ENCODE measurements at regions not wholly inside any gene's neighbourhood (a gene's known extent, or its start where the extent isn't known, plus 50 kb on each side); places are given as distances from the start of the nearest gene placed in this dataset.

DNA sequence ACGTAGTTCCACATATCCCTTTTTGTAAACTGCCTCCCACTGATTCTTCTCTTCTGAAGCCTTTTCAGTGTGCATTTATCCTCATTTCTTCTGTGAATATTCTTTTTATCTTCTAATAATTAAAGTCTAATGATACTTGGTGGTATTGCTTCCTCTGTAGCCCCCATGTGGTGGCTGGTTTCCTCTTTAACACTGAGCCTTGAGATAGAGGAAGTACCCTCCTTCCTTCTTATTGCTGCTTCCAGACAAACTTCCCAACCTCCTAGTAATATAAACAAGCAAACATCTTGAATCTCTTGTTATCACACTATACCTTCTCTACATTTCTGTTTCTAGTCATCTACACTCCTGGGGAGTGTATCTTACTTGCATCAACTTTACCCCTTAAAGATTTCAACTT is 310.5 kb upstream of the GIMD1 start:
- H3K9me3 ChIP-seq (ENCODE audit: control insufficient read depth, low read length) = no peaks in the 10 kb centered on the region
- no peak overlapping the region for H3K27ac ChIP-seq (ENCODE audit: low read depth, low read length, severe bottlenecking)
- WGBS, 2 experiments (ENCODE audit: insufficient coverage in 2 of 2) = 79% methylated on average over 1 of the region's 1 CpG; no CpG with 5 or more reads in 1 of the 2 experiments

DNA sequence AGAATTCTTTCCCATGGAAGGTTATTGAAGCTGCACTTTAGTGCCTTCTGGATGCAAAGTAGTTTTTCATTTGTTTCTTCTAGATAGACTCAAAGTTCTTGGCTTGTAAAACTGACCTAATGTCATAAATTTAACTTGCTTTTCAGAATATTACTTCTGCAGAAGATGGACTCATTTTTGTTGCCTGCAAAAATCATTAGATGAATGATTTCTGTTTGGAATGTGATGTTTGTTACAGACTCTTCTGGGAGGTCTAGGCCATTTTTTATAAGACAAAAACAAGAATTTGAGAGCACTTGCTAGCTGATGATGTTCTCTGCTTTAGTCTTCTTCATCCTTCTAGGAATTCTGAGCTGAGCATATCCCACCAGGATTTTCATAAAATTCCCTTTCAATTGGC is 308.6 kb upstream of the GIMD1 start:
- Histone ChIP-seq H3K4me3 (ENCODE audit: extremely low read depth, insufficient read depth, low read length, poor library complexity, severe bottlenecking) (no peak overlapping the region), H3K27ac (ENCODE audit: low read depth, low read length, severe bottlenecking) (no peak overlapping the region), H3K4me1 (ENCODE audit: control insufficient read depth, insufficient read depth, low read length, poor library complexity, severe bottlenecking) (no peaks in the 10 kb centered on the region), H3K36me3 (ENCODE audit: control insufficient read depth, insufficient read depth, low read length) (no peaks in the 10 kb centered on the region), H3K9me3 (ENCODE audit: control insufficient read depth, low read length) (no peaks in the 10 kb centered on the region)

More for the DNA sequence above, 310.5 kb upstream of the GIMD1 start:
- H3K4me1 ChIP-seq (ENCODE audit: control insufficient read depth, insufficient read depth, low read length, poor library complexity, severe bottlenecking) = no peaks in the 10 kb centered on the region
- H3K4me3 ChIP-seq (ENCODE audit: extremely low read depth, insufficient read depth, low read length, poor library complexity, severe bottlenecking) = no peak overlapping the region
- no peaks in the 10 kb centered on the region for H3K36me3 ChIP-seq (ENCODE audit: control insufficient read depth, insufficient read depth, low read length)

DNA sequence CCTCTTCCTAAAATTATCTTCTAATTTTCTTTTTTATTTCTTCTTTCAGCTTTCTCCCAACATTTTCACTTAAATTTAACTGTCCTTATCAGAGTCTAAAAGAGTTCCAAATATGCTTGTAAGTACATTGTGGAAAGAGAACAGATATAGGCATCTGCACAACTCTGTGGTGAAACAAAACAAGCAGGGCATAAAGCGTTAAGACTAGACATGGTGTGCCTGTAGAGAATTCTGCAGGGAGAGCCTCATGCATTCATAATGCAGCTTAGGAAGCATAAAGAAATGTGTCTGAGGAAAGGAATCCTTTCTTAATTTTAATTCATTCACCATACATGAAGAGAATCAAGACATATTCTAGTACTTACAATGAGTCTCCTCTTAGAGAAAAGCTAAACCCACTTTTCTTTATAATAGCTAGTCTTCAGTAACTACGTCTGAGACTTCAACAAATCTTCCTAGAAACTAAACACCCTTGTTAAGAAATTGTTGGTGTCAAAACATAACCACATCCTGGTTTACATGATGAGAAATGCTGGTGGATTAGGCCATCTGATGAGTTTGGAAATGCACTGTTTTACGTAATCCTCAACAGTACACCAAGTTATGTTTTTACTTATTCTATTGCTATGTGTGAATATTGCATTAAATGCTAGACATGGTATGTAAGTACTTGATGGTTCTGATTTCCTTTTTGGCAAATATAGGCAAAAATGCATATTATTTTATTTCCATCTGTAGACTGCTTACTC is 307.8 kb upstream of the GIMD1 start:
- WGBS, 2 experiments (ENCODE audit: insufficient coverage in 2 of 2) = 76 to 100% methylated on average over 1 to 2 of the region's 3 CpGs
- Histone ChIP-seq H3K27ac (ENCODE audit: low read depth, low read length, severe bottlenecking) (no peak overlapping the region), H3K36me3 (ENCODE audit: control insufficient read depth, insufficient read depth, low read length) (no peaks in the 10 kb centered on the region), H3K4me1 (ENCODE audit: control insufficient read depth, insufficient read depth, low read length, poor library complexity, severe bottlenecking) (peaks cover under 1% of the 10 kb centered on the region), H3K4me3 (ENCODE audit: extremely low read depth, insufficient read depth, low read length, poor library complexity, severe bottlenecking) (no peak overlapping the region), H3K9me3 (ENCODE audit: control insufficient read depth, low read length) (no peaks in the 10 kb centered on the region)

DNA sequence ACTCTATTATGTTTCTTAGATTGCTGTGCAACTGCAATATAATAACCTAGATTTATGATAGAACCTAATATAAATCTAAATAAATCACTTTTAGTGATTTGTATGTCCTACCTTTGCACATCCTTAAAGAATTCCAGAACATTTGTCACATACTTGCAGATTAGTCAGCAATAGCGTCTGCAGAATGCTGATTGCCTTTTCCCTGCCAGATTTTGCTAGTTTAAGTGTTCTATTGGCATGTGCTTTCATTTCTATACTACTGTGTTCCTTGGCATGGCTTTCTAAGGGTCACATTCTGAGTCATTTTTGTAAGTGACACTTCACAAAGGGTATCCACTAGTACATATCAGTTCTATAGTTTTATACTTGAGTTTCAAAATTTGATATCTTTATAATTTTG is 303.1 kb upstream of the GIMD1 start:
- H3K4me3 ChIP-seq (ENCODE audit: extremely low read depth, insufficient read depth, low read length, poor library complexity, severe bottlenecking) = no peak overlapping the region
- no peak overlapping the region for H3K27ac ChIP-seq (ENCODE audit: low read depth, low read length, severe bottlenecking)
- peaks cover 5% of the 10 kb centered on the region for H3K4me1 ChIP-seq (ENCODE audit: control insufficient read depth, insufficient read depth, low read length, poor library complexity, severe bottlenecking)
- H3K36me3 ChIP-seq (ENCODE audit: control insufficient read depth, insufficient read depth, low read length) = no peaks in the 10 kb centered on the region
- H3K9me3 ChIP-seq (ENCODE audit: control insufficient read depth, low read length) = no peaks in the 10 kb centered on the region
- no CpG with 5 or more reads among the region's 1 CpG for WGBS, 2 experiments (ENCODE audit: insufficient coverage in 2 of 2)

DNA sequence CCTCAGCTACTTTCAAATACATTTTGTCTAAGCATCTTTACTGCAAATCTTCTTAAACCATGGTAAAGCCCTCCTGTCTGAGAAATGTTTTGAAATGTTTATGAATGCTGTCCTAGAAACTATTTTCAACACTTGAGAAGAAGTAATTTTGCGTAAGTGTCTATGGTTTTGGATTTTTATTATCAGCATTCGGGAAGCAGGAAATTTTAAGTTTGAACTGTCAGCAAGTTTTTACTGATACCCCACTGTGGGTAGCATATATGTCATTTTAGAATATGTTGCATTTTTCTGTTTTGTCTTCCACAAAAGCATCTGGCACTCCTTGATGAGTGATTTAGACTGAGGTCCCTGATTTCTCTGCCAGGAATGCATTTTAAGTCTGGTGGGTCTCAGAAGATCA is 302.4 kb upstream of the GIMD1 start:
- 92 to 100% methylated on average over 1 to 2 of the region's 2 CpGs for WGBS, 2 experiments (ENCODE audit: insufficient coverage in 2 of 2)
- Histone ChIP-seq H3K4me1 (ENCODE audit: control insufficient read depth, insufficient read depth, low read length, poor library complexity, severe bottlenecking) (peaks cover 5% of the 10 kb centered on the region), H3K27ac (ENCODE audit: low read depth, low read length, severe bottlenecking) (no peak overlapping the region), H3K9me3 (ENCODE audit: control insufficient read depth, low read length) (no peaks in the 10 kb centered on the region), H3K36me3 (ENCODE audit: control insufficient read depth, insufficient read depth, low read length) (no peaks in the 10 kb centered on the region), H3K4me3 (ENCODE audit: extremely low read depth, insufficient read depth, low read length, poor library complexity, severe bottlenecking) (no peak overlapping the region)

DNA sequence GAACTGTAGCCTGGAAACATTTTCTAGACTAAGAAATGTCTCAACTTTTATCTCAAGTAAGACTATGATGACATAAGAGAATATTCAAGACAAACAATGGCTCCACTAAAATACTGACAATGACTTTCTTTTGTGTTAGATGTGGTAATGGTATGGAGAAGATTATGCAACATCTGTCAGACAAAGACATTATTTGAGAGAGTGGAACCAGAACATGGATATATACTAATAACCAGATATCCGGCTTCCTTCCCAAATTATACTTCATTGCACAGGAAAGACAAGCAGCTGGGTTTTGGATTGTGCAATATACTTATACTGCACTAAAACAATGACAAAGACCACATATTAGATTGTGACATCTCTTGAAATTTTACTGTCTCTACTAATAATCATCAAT is 290.8 kb upstream of the GIMD1 start:
- no peak overlapping the region for H3K27ac ChIP-seq (ENCODE audit: low read depth, low read length, severe bottlenecking)
- H3K36me3 ChIP-seq (ENCODE audit: control insufficient read depth, insufficient read depth, low read length) = no peaks in the 10 kb centered on the region
- H3K4me3 ChIP-seq (ENCODE audit: extremely low read depth, insufficient read depth, low read length, poor library complexity, severe bottlenecking) = no peak overlapping the region
- WGBS, 2 experiments (ENCODE audit: insufficient coverage in 2 of 2) = no CpG with 5 or more reads among the region's 1 CpG
- H3K9me3 ChIP-seq (ENCODE audit: control insufficient read depth, low read length) = no peaks in the 10 kb centered on the region
- no peaks in the 10 kb centered on the region for H3K4me1 ChIP-seq (ENCODE audit: control insufficient read depth, insufficient read depth, low read length, poor library complexity, severe bottlenecking)

DNA sequence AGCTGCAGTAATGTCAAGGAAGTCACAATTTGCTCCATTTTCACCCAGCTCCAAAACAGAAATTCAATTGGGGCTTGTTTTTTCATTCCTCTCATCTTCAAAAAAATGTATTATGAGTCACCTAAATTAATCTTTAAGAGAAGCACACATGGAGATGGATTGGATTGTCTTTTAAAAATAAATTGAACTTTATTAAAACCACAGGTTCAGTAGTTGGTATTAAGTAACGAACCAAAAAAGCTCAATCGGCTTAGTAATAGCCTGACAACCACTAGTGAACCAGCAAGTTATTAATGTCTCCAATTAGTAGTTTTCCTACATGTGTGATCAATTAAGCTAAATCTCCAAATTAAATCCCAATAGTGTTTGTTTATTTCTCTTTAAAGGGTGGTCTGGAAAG is 283.5 kb upstream of the GIMD1 start:
- 80% methylated on average over 1 of the region's 2 CpGs; no CpG with 5 or more reads in 1 of the 2 experiments for whole genome bisulfite sequencing, 2 experiments (ENCODE audit: insufficient coverage in 2 of 2)
- Histone ChIP-seq H3K27ac (ENCODE audit: low read depth, low read length, severe bottlenecking) (no peak overlapping the region), H3K4me1 (ENCODE audit: control insufficient read depth, insufficient read depth, low read length, poor library complexity, severe bottlenecking) (no peaks in the 10 kb centered on the region), H3K36me3 (ENCODE audit: control insufficient read depth, insufficient read depth, low read length) (no peaks in the 10 kb centered on the region), H3K4me3 (ENCODE audit: extremely low read depth, insufficient read depth, low read length, poor library complexity, severe bottlenecking) (no peak overlapping the region), H3K9me3 (ENCODE audit: control insufficient read depth, low read length) (no peaks in the 10 kb centered on the region)

DNA sequence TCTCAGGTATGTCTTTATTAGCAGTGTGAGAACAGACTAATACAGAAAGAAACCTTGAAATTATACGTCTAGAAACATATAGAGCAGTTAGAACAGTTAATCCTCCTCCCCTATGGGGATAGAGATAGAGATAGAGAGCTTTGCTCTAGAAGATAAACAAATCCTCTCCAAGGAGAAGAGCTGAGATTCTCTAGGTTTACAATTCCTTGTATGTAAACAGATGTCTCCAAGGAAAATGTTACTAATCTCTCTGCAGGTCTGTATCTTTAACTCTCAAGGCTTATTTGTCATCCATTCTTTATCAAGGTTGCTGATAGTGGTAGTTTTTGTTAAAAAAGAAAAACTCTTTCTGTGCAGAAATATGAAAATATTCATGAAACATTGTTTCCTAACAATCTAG is 282.1 kb upstream of the GIMD1 start:
- WGBS, 2 experiments (ENCODE audit: insufficient coverage in 2 of 2) = no CpG with 5 or more reads among the region's 1 CpG
- H3K4me1 ChIP-seq (ENCODE audit: control insufficient read depth, insufficient read depth, low read length, poor library complexity, severe bottlenecking) = no peaks in the 10 kb centered on the region
- H3K27ac ChIP-seq (ENCODE audit: low read depth, low read length, severe bottlenecking) = no peak overlapping the region
- H3K9me3 ChIP-seq (ENCODE audit: control insufficient read depth, low read length) = no peaks in the 10 kb centered on the region
- H3K4me3 ChIP-seq (ENCODE audit: extremely low read depth, insufficient read depth, low read length, poor library complexity, severe bottlenecking) = no peak overlapping the region
- H3K36me3 ChIP-seq (ENCODE audit: control insufficient read depth, insufficient read depth, low read length) = no peaks in the 10 kb centered on the region

DNA sequence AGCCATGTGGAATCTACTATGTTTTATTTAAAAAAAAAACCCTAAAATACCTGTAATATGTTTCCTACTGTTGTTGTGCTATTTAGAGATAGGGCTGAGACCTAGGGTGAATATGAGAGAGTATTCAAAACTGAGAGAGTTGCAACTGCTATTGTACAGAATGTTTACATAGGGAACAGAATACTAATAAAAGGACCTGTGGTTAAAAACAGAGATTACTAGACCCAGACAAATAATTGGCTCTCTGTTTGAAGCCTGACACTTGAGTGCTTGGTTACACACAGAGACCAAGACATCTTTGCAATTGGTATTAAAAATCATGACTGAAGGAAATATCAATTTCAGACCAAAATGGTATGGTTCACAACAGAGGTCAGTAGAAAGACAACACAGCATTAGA is 278.9 kb upstream of the GIMD1 start:
- H3K4me1 ChIP-seq (ENCODE audit: control insufficient read depth, insufficient read depth, low read length, poor library complexity, severe bottlenecking) = no peaks in the 10 kb centered on the region
- H3K4me3 ChIP-seq (ENCODE audit: extremely low read depth, insufficient read depth, low read length, poor library complexity, severe bottlenecking) = no peak overlapping the region
- no peaks in the 10 kb centered on the region for H3K36me3 ChIP-seq (ENCODE audit: control insufficient read depth, insufficient read depth, low read length)
- no peak overlapping the region for H3K27ac ChIP-seq (ENCODE audit: low read depth, low read length, severe bottlenecking)
- H3K9me3 ChIP-seq (ENCODE audit: control insufficient read depth, low read length) = no peaks in the 10 kb centered on the region

DNA sequence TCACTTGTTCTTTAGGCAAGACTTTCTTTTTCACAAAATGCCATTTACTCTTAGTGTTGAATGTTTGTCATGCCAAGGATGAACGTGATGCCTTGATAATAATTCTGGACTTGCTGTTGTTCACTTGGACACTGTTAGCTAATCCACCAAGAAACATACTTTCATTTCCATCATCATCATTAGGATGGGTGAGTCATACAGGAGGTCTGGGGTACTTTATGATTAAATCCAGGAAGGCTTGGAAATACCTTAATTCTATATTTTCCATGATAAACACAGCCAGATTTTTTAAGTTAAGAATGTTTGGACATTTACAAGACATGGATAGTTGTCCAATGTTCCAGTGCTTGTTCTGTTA is 260.7 kb upstream of the GIMD1 start:
- WGBS, 2 experiments (ENCODE audit: insufficient coverage in 2 of 2) = no CpG with 5 or more reads among the region's 1 CpG
- H3K9me3 ChIP-seq (ENCODE audit: control insufficient read depth, low read length) = no peaks in the 10 kb centered on the region
- H3K36me3 ChIP-seq (ENCODE audit: control insufficient read depth, insufficient read depth, low read length) = no peaks in the 10 kb centered on the region
- H3K27ac ChIP-seq (ENCODE audit: low read depth, low read length, severe bottlenecking) = no peak overlapping the region
- no peaks in the 10 kb centered on the region for H3K4me1 ChIP-seq (ENCODE audit: control insufficient read depth, insufficient read depth, low read length, poor library complexity, severe bottlenecking)
- no peak overlapping the region for H3K4me3 ChIP-seq (ENCODE audit: extremely low read depth, insufficient read depth, low read length, poor library complexity, severe bottlenecking)

DNA sequence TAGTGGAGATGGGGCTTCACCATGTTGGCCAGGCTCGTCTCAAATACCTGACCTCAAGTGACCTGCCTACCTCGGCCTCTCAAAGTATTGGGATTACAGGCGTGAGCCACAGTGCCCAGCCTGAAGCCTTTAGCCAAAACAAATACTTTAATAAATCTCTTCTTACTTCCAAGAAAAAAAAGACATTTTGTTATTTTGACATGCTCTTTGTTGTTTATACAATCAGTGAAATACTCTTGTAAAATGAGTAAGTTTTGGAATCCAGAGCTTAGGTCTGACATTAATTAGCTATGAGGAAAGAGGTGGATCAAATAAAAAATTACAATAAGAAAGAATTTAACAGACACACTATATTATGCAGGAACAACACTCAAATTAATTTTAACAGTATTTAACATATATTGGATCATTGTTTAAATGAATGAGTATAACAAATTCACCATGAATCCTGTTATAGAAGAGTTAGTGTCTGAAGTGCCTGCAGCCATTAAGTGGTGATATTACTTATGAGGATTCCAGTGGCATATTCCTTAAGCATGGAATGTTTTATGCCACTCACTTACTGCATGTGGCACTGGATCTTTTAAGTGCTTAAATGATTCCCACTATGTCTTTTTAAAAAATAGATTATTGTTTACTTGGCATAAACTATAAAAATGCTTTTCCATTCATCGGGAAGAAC is 260.1 kb upstream of the GIMD1 start:
- Histone ChIP-seq H3K9me3 (ENCODE audit: control insufficient read depth, low read length) (no peaks in the 10 kb centered on the region), H3K4me3 (ENCODE audit: extremely low read depth, insufficient read depth, low read length, poor library complexity, severe bottlenecking) (no peak overlapping the region), H3K36me3 (ENCODE audit: control insufficient read depth, insufficient read depth, low read length) (no peaks in the 10 kb centered on the region), H3K4me1 (ENCODE audit: control insufficient read depth, insufficient read depth, low read length, poor library complexity, severe bottlenecking) (no peaks in the 10 kb centered on the region), H3K27ac (ENCODE audit: low read depth, low read length, severe bottlenecking) (no peak overlapping the region)
- 64 to 78% methylated on average over 3 of the region's 4 CpGs for WGBS, 2 experiments (ENCODE audit: insufficient coverage in 2 of 2)

Data from mesodermal cell (in vitro differentiated cells).